HL-60 (cell line): ENCODE measurements at regions not wholly inside any gene's neighbourhood (a gene's known extent, or its start where the extent isn't known, plus 50 kb on each side); places are given as distances from the start of the nearest gene placed in this dataset.

ENCODE experiments used
- CTCF ChIP-seq: IDR thresholded peaks from one replicate; pipeline ENCODE4 v1.5.1; 2011; ENCODE audit warnings: low read length, control low read depth, inconsistent platforms; ENCODE audit not compliant: insufficient read depth
- GABPA ChIP-seq: IDR thresholded peaks from 2 replicates; pipeline ENCODE4 v1.6.1; 2012; ENCODE audit warnings: low read depth
- POLR2AphosphoS5 ChIP-seq: IDR thresholded peaks from 2 replicates; pipeline ENCODE4 v1.6.1; 2012; ENCODE audit warnings: low read depth
- SPI1 ChIP-seq: IDR thresholded peaks from 2 replicates; pipeline ENCODE4 v1.6.1; 2012; ENCODE audit warnings: low read depth, mild to moderate bottlenecking, borderline replicate concordance
- TF ChIP-seq, protein P1 (sequence below): IDR thresholded peaks from 2 replicates; pipeline ENCODE4 v1.6.1; 2012; ENCODE audit warnings: low read depth; ENCODE audit not compliant: insufficient replicate concordance

DNA sequence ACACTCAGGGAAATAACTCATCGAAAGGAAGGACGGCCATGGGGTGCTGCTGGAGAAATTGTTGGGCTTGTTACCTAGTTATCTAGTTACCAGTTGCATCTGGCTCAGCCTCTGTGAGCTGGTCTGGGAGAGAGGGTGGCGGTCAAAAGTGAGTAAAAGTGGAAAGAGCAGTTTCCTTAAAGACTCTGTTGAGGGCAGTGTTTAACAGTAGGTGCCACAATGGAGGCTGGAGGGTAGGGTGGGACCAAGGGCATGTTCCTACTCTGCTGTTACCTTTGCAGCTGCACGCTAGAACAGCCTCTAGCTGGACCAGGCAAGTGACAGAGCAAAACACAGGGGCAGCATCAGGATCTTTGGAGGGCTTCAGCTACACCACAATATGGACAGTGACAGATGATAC, 228.8 kb upstream of the STARD13 start:
- TF ChIP-seq POLR2AphosphoS5 (no peak), CTCF (no peak), GABPA (no peak), SPI1 (no peak)
- TF ChIP-seq, protein P1, sequence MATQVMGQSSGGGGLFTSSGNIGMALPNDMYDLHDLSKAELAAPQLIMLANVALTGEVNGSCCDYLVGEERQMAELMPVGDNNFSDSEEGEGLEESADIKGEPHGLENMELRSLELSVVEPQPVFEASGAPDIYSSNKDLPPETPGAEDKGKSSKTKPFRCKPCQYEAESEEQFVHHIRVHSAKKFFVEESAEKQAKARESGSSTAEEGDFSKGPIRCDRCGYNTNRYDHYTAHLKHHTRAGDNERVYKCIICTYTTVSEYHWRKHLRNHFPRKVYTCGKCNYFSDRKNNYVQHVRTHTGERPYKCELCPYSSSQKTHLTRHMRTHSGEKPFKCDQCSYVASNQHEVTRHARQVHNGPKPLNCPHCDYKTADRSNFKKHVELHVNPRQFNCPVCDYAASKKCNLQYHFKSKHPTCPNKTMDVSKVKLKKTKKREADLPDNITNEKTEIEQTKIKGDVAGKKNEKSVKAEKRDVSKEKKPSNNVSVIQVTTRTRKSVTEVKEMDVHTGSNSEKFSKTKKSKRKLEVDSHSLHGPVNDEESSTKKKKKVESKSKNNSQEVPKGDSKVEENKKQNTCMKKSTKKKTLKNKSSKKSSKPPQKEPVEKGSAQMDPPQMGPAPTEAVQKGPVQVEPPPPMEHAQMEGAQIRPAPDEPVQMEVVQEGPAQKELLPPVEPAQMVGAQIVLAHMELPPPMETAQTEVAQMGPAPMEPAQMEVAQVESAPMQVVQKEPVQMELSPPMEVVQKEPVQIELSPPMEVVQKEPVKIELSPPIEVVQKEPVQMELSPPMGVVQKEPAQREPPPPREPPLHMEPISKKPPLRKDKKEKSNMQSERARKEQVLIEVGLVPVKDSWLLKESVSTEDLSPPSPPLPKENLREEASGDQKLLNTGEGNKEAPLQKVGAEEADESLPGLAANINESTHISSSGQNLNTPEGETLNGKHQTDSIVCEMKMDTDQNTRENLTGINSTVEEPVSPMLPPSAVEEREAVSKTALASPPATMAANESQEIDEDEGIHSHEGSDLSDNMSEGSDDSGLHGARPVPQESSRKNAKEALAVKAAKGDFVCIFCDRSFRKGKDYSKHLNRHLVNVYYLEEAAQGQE, result no peak
